ENCODE measurements at regions not wholly inside any gene's neighbourhood (a gene's known extent, or its start where the extent isn't known, plus 50 kb on each side); places are given as distances from the start of the nearest gene placed in this dataset.

DNA sequence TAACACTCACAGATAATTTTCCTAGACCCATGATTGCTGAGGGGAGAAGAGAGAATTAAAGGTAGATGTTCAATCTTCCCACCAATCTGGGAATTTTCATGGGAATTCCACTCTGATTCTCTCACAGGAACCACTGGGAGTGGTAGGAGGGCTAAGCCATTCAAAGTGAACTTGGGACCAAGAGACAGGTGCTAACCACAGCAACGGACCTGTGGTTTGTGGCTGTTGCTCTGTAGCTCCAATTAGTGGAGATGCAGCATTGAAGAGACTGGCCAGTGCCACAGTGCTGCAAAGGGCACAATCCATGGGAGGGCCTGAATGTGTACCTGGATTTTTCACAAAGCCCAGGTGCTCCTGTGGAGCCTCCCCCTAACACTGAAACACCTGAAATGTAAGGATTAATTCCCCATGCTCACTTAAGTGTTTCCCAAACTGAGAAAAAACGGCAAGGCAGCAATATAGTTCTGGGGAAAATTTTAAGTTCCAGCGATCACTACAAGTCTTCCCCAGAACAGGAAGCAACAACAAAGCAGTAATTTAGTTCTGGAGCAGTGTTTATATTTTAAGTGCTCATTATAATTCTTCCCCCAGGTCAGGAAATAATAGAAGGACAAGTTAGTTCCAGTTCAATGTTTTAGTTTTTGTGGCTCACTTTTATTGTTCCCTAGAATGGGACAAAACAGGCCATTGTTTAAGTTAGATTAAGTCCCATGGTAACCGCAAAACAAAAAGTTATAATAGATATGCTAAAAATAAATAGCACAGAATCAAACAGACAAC, 1045.8 kb downstream of the CNTNAP5 start:
- no peak for DNase-seq

GRCh38 chr2:125073440-125073839, 1048.4 kb downstream of the CNTNAP5 start:
- no peak for DNase-seq

GRCh38 chr2:125085904-125086303, 1060.8 kb downstream of the CNTNAP5 start:
- DNase-seq, result no peak

- DNase-seq, result no peak
Measured at GRCh38 chr2:125086313-125087184, 1061.5 kb downstream of the CNTNAP5 start.

- DNase-seq, result no peak
Measured at GRCh38 chr2:125092276-125093009, 1067.4 kb downstream of the CNTNAP5 start.

GRCh38 chr2:125095826-125096225, 1070.7 kb downstream of the CNTNAP5 start:
- no peak for DNase-seq

- DNase-seq, result no peak
Measured at GRCh38 chr2:125106710-125107109, 1081.6 kb downstream of the CNTNAP5 start.

- DNase-seq, result no peak
Measured at GRCh38 chr2:125107446-125107845, 1082.4 kb downstream of the CNTNAP5 start.

DNA sequence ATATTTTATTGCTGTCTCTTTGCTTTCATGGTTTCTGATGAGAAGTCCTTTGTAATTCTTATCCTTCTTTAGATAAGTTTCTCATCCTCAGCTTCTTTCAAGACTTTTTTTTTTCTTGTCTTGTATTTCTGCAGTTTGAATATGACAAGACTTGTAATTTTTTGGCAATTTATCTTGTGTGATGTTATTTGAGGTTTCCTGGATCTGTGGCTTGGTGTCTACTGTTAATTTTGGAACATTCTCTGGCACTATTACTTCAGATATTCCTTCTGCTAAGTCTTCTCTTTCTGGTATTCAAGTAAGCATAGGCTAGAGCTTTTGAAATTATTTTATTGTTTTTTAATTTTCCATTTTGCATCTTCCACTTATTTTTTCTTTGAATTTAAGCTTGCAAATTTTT, 1083.2 kb downstream of the CNTNAP5 start:
- no peak for DNase-seq

GRCh38 chr2:125125902-125126301, 1100.8 kb downstream of the CNTNAP5 start:
- DNase-seq, result no peak

GRCh38 chr2:125160947-125161346, 1135.9 kb downstream of the CNTNAP5 start:
- no peak for DNase-seq

DNA sequence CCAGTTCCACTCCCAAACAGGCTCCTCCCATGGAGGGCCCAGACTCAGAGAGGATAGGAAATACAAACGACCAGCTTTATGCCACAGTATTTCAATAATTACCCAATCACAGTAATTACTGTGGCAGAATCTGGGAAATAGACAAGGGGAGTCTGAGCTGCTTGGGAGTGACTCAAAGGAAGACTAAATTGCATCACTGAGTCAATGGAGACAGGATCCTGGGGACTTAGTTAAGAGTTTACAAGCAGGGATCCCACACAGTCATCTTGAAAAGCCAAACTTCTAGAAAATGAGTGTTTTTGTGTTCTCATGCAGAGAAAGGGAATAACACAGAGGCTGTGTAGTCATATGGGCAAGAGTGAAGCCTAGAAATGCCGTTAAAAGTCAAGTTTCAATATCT, 1142.1 kb downstream of the CNTNAP5 start:
- no peak for DNase-seq

DNA sequence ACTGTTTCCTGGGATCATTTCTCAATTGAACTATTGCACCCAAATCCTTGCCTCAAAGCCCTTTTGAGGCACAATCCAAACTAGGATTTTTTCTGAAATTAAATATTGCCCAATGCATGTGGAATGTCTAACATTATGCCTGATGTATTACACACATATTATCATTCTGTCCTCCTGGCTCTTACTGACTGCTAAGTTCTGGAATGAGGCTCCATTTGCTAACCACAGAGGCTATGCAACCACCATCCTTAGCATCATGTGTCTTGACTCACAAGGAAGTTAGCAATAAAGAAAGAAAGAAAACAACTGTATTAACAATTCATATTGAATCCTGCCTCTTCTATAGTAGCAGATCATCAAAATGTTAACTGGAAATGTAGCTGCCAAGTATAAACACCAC, 1142.7 kb downstream of the CNTNAP5 start:
- no peak for DNase-seq

- DNase-seq, result no peak
Measured at GRCh38 chr2:125168442-125168841, 1143.4 kb downstream of the CNTNAP5 start.

- DNase-seq, result no peak
Measured at GRCh38 chr2:125169022-125169763, 1144.1 kb downstream of the CNTNAP5 start.

DNA sequence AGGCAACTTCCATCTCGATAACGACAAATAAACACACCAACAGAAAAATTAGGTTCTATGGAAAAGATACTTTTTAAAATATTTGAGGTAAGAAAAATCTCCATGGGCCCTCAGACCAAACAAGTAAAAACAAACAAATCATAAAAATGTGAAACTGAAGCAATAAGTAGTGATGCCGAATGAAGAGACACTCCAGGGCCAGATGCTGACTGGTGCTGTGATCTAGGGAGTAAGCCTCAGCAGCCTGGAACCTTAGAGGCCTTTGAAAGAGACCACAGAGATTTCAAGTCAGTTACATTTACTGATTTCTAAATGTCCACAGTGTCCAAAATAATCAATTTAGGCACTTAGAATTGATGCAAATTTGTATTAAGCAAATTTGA, 1144.7 kb downstream of the CNTNAP5 start:
- DNase-seq, result no peak

DNA sequence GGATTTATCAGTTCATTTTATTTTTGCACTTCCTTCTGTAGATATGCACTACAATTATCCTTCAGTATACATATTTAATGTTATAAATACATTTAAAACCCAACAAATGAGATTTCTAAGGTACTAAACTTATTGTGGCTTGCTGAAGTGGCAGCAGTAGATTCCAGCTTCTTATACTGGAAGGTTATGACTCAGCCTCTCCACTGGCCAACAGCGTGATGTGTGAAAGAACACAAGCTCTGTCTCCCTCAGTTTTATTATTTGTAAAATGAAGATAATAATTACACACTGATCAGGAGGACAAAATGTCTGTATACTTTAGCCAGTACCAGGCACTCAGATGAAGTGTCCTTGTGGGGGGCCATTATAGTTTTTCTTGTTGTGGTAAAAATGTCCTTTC, 1147.1 kb downstream of the CNTNAP5 start:
- no peak for DNase-seq

GRCh38 chr2:125175415-125175814, 1150.3 kb downstream of the CNTNAP5 start:
- DNase-seq, result no peak

- DNase-seq, result no peak
Measured at GRCh38 chr2:125185691-125186270, 1160.7 kb downstream of the CNTNAP5 start.

GRCh38 chr2:125207431-125207830, 1182.3 kb downstream of the CNTNAP5 start:
- no peak for DNase-seq

DNA sequence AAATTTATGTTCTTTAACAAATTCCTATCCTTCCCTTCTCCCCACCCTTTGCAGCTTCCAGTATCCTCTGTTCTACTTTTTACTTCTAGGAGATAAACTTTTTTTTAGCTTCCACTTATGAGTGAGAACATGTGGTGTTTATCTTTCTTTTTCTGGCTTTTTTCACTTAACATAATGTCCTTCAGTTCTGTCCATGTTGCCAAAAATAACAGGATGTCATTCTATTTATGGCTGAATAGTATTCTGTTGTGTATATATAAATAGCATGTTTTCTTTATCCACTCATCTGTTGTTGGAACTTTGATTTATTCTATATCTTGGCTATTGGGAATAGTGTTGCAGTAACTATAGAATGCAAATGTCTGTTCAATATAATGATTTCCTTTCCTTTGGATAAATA, 1191.2 kb downstream of the CNTNAP5 start:
- no peak for DNase-seq

DNA sequence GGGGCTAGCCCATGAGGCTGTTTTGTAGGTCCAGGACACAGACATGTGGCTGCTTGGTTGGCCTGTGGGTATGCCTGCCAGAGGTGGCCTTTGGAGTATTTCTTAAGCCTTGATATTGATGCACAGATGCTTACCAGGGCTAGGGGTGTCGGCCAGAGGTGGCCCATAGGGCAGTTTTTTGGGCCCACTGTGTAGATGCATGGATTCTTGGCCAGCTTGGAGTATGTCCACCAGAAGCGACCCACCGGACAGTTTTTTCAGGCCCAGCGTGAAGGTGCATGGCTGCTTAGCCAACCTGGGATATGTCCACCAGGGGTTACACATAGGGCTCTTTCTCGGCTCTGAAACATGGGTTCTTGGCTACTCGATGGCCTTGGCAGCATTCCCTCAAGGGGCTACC, 1199.1 kb downstream of the CNTNAP5 start:
- no peak for DNase-seq

Data from NCI-H524 treated with DMSO at 0.1 percent for 48 hours (cell line).